ENCODE measurements at regions not wholly inside any gene's neighbourhood (a gene's known extent, or its start where the extent isn't known, plus 50 kb on each side); places are given as distances from the start of the nearest gene placed in this dataset.

DNA sequence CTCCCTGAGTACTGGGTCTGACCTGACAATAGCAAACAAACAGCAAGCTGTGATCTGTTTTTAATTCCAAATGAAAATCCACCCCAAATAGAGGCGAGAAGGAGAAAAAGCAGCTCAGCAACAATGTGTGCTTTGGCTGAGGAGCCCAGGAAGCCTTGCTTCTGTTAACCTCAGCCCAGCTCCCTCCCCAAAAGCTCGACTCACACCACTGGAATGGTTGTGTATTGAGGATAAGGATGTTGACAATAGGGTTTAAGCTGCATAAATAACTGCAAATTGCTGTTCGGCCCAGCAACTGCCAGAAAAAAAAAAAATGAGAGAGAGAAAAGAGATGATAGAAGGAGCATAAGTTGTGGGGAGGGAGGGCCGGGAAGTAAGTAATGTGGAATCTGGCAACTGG, 104.0 kb upstream of the TBC1D5 start:
- no peaks in the 10 kb centered on the region; a peak in 1 of 4 replicates for H3K4me1 ChIP-seq (ENCODE audit: control insufficient read depth in 1 of 2, insufficient read depth in 2 of 2, low read depth in 1 of 2, low read length in 1 of 2)
- TF ChIP-seq TEAD4 (IDR thresholded peaks at IDR 0.05; ENCODE audit: borderline replicate concordance, insufficient read depth) (no peak), RXRA (IDR thresholded peaks at IDR 0.05; ENCODE audit: borderline replicate concordance, low read depth) (no peak), SMC3 (IDR thresholded peaks at IDR 0.05; ENCODE audit: low read depth, low read length) (no peak), MXI1 (IDR thresholded peaks at IDR 0.05; ENCODE audit: low read depth, low read length) (no peak), NRF1 (IDR thresholded peaks at IDR 0.05; ENCODE audit: low read depth, low read length) (no peak), ELF1 (IDR thresholded peaks at IDR 0.05) (no peak), CHD2 (IDR thresholded peaks at IDR 0.05; ENCODE audit: low read length, partially characterized antibody) (no peak), RFX5 (IDR thresholded peaks at IDR 0.05; ENCODE audit: low read length) (no peak), TCF12 (IDR thresholded peaks at IDR 0.05) (no peak), MEF2A (IDR thresholded peaks at IDR 0.05; ENCODE audit: borderline replicate concordance, low read depth) (no peak)
- TF ChIP-seq, protein P1, sequence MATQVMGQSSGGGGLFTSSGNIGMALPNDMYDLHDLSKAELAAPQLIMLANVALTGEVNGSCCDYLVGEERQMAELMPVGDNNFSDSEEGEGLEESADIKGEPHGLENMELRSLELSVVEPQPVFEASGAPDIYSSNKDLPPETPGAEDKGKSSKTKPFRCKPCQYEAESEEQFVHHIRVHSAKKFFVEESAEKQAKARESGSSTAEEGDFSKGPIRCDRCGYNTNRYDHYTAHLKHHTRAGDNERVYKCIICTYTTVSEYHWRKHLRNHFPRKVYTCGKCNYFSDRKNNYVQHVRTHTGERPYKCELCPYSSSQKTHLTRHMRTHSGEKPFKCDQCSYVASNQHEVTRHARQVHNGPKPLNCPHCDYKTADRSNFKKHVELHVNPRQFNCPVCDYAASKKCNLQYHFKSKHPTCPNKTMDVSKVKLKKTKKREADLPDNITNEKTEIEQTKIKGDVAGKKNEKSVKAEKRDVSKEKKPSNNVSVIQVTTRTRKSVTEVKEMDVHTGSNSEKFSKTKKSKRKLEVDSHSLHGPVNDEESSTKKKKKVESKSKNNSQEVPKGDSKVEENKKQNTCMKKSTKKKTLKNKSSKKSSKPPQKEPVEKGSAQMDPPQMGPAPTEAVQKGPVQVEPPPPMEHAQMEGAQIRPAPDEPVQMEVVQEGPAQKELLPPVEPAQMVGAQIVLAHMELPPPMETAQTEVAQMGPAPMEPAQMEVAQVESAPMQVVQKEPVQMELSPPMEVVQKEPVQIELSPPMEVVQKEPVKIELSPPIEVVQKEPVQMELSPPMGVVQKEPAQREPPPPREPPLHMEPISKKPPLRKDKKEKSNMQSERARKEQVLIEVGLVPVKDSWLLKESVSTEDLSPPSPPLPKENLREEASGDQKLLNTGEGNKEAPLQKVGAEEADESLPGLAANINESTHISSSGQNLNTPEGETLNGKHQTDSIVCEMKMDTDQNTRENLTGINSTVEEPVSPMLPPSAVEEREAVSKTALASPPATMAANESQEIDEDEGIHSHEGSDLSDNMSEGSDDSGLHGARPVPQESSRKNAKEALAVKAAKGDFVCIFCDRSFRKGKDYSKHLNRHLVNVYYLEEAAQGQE (IDR thresholded peaks at IDR 0.05; ENCODE audit: low read depth, low read length) = no peak
- TF ChIP-seq, protein P2, sequence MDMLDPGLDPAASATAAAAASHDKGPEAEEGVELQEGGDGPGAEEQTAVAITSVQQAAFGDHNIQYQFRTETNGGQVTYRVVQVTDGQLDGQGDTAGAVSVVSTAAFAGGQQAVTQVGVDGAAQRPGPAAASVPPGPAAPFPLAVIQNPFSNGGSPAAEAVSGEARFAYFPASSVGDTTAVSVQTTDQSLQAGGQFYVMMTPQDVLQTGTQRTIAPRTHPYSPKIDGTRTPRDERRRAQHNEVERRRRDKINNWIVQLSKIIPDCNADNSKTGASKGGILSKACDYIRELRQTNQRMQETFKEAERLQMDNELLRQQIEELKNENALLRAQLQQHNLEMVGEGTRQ (IDR thresholded peaks at IDR 0.05; ENCODE audit: borderline replicate concordance, low read depth, low read length) = no peak
- TF ChIP-seq, protein P3, sequence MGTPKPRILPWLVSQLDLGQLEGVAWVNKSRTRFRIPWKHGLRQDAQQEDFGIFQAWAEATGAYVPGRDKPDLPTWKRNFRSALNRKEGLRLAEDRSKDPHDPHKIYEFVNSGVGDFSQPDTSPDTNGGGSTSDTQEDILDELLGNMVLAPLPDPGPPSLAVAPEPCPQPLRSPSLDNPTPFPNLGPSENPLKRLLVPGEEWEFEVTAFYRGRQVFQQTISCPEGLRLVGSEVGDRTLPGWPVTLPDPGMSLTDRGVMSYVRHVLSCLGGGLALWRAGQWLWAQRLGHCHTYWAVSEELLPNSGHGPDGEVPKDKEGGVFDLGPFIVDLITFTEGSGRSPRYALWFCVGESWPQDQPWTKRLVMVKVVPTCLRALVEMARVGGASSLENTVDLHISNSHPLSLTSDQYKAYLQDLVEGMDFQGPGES (IDR thresholded peaks at IDR 0.05; ENCODE audit: low read depth, low read length) = no peak
- TF ChIP-seq, protein P4, sequence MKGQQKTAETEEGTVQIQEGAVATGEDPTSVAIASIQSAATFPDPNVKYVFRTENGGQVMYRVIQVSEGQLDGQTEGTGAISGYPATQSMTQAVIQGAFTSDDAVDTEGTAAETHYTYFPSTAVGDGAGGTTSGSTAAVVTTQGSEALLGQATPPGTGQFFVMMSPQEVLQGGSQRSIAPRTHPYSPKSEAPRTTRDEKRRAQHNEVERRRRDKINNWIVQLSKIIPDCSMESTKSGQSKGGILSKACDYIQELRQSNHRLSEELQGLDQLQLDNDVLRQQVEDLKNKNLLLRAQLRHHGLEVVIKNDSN (IDR thresholded peaks at IDR 0.05; ENCODE audit: borderline replicate concordance, low read depth) = no peak
- no peak overlapping the region for H3K27ac ChIP-seq (ENCODE audit: low read depth in 2 of 2, low read length in 1 of 2)
- H3K36me3 ChIP-seq (replicated peaks in 1 of 2; ENCODE audit: control insufficient read depth in 1 of 2, insufficient read depth in 2 of 2, low read length in 1 of 2) = no peaks in the 10 kb centered on the region
- no peak overlapping the region for H3K4me3 ChIP-seq (ENCODE audit: low read depth in 2 of 2, low read length in 1 of 2)
- 63% methylated on average over 4 of the region's 4 CpGs for WGBS (ENCODE audit: low lambda C conversion rate)
- no peaks in the 10 kb centered on the region for H3K27me3 ChIP-seq (ENCODE audit: insufficient read depth)
- no peaks in the 10 kb centered on the region for H3K9me3 ChIP-seq
- DNase-seq = no peak
- H3K9ac ChIP-seq = no peak overlapping the region
- no peaks in the 10 kb centered on the region for H3F3A ChIP-seq (replicated peaks; ENCODE audit: insufficient read depth)
- no peak overlapping the region for H3K4me2 ChIP-seq
- POLR2A ChIA-PET = no interaction called here
- no peaks in the 10 kb centered on the region for H4K20me1 ChIP-seq (ENCODE audit: insufficient read depth)
- H3K9me2 ChIP-seq = no peaks in the 10 kb centered on the region
- CTCF ChIA-PET = no interaction called here
- H2AFZ ChIP-seq (ENCODE audit: low read depth) = no peak overlapping the region
- H3K79me2 ChIP-seq (ENCODE audit: insufficient read depth) = no peaks in the 10 kb centered on the region

Measured in SK-N-SH (cell line).